Prostate gland (tissue), 2 donors: ENCODE measurements at regions not wholly inside any gene's neighbourhood (a gene's known extent, or its start where the extent isn't known, plus 50 kb on each side); places are given as distances from the start of the nearest gene placed in this dataset.

ENCODE experiments used
- CTCF ChIP-seq, 4 experiments: fragments of 200-600 bp in 2 of 4; fragments of 450-650 bp in 2 of 4; sonication (generic) in 2 of 4; IDR thresholded peaks; 1 replicate in 3 of 4; 2 replicates in 1 of 4; pipeline ENCODE4 v1.5.1; 2016 to 2019; ENCODE audit warnings: antibody characterized with exemption in 4 of 4, mild to moderate bottlenecking in 2 of 4, moderate library complexity in 2 of 4
- POLR2A ChIP-seq: fragments of 450-650 bp; IDR thresholded peaks from one replicate; pipeline ENCODE4 v1.6.1; 2016; ENCODE audit warnings: antibody characterized with exemption, mild to moderate bottlenecking
- POLR2AphosphoS5 ChIP-seq: sonication (generic); formaldehyde crosslinking; IDR thresholded peaks from one replicate; pipeline ENCODE4 v1.6.1; 2017; ENCODE audit warnings: antibody characterized with exemption

- no peak for TF ChIP-seq CTCF (IDR thresholded peaks at IDR 0.05)
- no peak for TF ChIP-seq POLR2A
- no peak for TF ChIP-seq POLR2AphosphoS5
Observed at GRCh38 chr6:40672087-40672486, 84.9 kb upstream of the LRFN2 start.
